ENCODE measurements at regions not wholly inside any gene's neighbourhood (a gene's known extent, or its start where the extent isn't known, plus 50 kb on each side); places are given as distances from the start of the nearest gene placed in this dataset.

GRCh38 chr3:32056559-32057290, 49.7 kb upstream of the GPD1L start:
- no peaks in the 10 kb centered on the region for H3K36me3 Mint-ChIP-seq (ENCODE audit: low read depth)

More at GRCh38 chr3:32056559-32057290, 49.7 kb upstream of the GPD1L start:
- Mint-ChIP-seq H3K27me3 (ENCODE audit: low read depth) (no peaks in the 10 kb centered on the region), H3K4me3 (no peak overlapping the region), H3K4me1 (no peaks in the 10 kb centered on the region), H3K9me3 (no peaks in the 10 kb centered on the region), H3K27ac (no peak overlapping the region)
- TF ChIP-seq CTCF (IDR thresholded peaks at IDR 0.05; ENCODE audit: unreplicated experiment in 3 of 3): no peak
